Activated naive CD4-positive, alpha-beta T cell treated with anti-CD3 and anti-CD28 coated beads, Interleukin-2, amount 10 ng/mL, durations not matched to agents 7 days and 5 days (primary cell): ENCODE measurements at regions not wholly inside any gene's neighbourhood (a gene's known extent, or its start where the extent isn't known, plus 50 kb on each side); places are given as distances from the start of the nearest gene placed in this dataset.

Experiments used
- CTCF ChIA-PET: fragments of 350-600 bp; sonication (Branson Sonifier 250); formaldehyde crosslinking; loops from one replicate; lab custom pipeline; 2021; ENCODE audit warnings: antibody characterized with exemption; lab: Charles Lee
- DNase-seq: peaks from one replicate; pipeline ENCODE4 v3.0.0-alpha.2; 2020
- H3K27ac Mint-ChIP-seq: one replicate; pipeline ENCODE4 v1.8.0; 2021; ENCODE audit warnings: mild to moderate bottlenecking, moderate library complexity, mixed read lengths
- H3K27me3 Mint-ChIP-seq: one replicate; pipeline ENCODE4 v1.8.0; 2021; ENCODE audit warnings: mild to moderate bottlenecking, mixed read lengths
- H3K36me3 Mint-ChIP-seq: one replicate; pipeline ENCODE4 v1.8.0; 2021; ENCODE audit warnings: mixed read lengths
- H3K4me1 Mint-ChIP-seq: one replicate; pipeline ENCODE4 v1.8.0; 2021; ENCODE audit warnings: mixed read lengths
- H3K4me3 Mint-ChIP-seq: one replicate; pipeline ENCODE4 v1.8.0; 2021; ENCODE audit warnings: mild to moderate bottlenecking, moderate library complexity, mixed read lengths
- H3K9me3 Mint-ChIP-seq: one replicate; pipeline ENCODE4 v1.8.0; 2021; ENCODE audit warnings: mixed read lengths

DNA sequence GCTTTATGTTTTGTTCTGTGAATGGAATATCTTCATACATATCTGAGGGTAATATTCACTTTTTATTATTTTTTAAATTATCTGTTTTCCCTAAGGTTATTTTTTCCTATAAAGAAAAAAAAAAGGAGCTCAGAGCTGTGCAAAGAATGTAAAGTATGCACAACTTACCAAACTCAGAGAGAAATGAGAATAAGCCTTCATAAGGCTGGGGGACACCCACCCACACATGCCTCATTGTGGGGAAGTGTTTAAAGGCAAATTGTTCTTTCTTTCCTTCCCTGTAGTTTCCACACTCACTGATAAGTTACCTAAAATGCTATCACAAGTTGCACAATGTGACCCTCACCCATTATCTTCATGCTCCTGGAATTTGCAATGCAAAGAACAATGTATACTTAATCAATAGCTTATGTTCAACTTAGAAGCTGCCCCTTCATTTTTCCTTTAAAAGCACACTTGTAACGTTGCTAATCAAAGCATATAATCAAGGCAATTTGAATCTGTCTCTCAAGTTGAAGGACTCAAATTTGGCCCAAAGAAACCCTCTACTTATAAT lies 108.1 kb downstream of the GNAT3 start:
- no peaks in the 10 kb centered on the region for H3K27me3 Mint-ChIP-seq
- no peaks in the 10 kb centered on the region for H3K9me3 Mint-ChIP-seq
- DNase-seq: no peak
- no peaks in the 10 kb centered on the region for H3K4me1 Mint-ChIP-seq
- no peaks in the 10 kb centered on the region for H3K36me3 Mint-ChIP-seq
- H3K27ac Mint-ChIP-seq: no peak overlapping the region
- no peak overlapping the region for H3K4me3 Mint-ChIP-seq
- CTCF ChIA-PET: interaction anchor here (1.3 kb wide), 1 partner anchor 12 kb away, joined by 4 read pairs; no protein-coding TSS in a partner anchor

DNA sequence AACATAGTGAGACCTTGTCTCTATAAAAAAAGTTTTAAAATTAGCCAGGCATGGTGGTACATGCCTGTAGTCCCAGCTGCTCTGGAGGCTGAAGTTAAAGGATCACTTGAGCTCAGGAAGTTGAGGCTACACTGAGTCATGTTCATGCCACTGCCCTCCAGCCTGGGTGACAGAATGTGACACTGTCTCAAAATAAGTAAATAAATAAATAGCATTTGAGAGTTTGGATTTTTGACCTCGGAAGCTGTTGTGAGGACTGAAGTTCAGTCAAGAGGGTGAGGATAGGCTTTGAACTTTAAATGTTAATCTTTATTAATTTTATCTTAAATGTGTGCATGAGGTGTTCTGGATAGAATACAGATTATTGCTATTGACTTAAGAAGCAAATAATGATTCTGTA lies 110.2 kb downstream of the GNAT3 start:
- Mint-ChIP-seq H3K4me3 (no peak overlapping the region), H3K9me3 (no peaks in the 10 kb centered on the region), H3K36me3 (no peaks in the 10 kb centered on the region), H3K4me1 (no peaks in the 10 kb centered on the region), H3K27me3 (no peaks in the 10 kb centered on the region), H3K27ac (no peak overlapping the region)
- no peak for DNase-seq
- CTCF ChIA-PET: no interaction called here

DNA sequence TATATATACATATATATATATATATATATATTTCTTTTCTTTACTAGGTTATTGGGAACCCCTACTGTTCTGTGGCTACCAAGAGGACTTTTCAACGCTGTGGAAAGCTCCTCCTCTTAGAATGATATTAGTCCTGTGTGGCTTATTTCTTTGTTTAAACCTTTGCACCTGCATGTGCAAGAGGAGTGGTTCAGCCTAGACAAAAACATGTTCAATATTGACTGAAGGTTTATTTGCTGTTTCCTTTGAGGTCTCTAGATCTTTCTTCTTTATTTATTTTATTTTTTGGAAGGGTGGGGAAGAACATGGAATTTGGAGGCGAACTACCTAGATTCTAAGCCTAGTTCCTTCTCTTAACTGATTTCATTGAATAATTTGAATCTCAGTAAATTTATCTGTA lies 118.1 kb downstream of the GNAT3 start:
- no peak overlapping the region for H3K4me3 Mint-ChIP-seq
- DNase-seq: no peak
- H3K4me1 Mint-ChIP-seq: no peaks in the 10 kb centered on the region
- no peak overlapping the region for H3K27ac Mint-ChIP-seq
- H3K27me3 Mint-ChIP-seq: no peaks in the 10 kb centered on the region
- no peaks in the 10 kb centered on the region for H3K9me3 Mint-ChIP-seq
- CTCF ChIA-PET: no interaction called here
- H3K36me3 Mint-ChIP-seq: no peaks in the 10 kb centered on the region

DNA sequence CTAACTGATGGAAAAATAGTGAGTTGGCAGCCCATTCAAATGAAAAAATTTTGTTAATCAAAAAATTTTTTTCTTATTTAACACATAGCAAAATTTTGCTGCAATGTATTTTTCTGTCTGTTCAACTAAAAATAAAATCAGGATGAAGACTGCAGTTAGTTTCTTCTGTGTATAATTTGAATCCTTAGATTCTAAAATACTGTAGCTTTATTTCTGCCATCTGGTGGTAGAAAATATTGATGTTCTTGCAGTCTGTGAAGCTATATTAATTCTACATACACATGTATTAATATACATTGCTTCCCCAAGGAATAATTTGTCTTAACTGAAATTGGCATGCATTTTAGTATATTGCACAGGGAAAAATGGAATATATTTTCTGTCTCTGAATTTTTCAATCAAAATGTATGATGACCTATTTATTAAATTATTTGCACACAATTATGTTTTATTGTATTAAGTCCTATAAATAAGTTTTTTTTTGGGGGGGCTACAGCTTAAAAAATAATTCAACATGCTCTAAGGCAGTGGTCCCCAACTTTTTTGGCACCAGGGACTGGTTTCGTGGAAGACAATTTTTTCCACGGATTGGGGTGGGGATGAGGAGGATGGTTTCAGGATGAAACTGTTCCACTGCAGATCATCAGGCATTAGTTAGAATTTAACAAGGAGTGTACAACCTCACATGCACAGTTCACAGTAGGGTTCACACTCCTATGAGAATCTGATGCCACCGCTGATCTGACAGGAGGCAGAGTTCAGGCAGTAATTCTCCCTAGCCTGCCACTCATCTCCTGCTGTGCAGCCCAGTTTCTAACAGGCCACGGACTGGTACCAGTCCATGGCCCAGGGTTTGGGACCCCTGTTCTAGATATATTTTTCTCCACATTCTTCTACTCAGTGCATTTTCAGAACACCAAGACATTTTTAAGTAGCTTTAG lies 119.4 kb downstream of the GNAT3 start:
- CTCF ChIA-PET: interaction anchor here (0.7 to 1.3 kb wide), 4 partner anchors 12 to 333 kb away, joined by 3 to 4 read pairs (median 4); no protein-coding TSS in a partner anchor
- Mint-ChIP-seq H3K36me3 (no peaks in the 10 kb centered on the region), H3K4me1 (no peaks in the 10 kb centered on the region), H3K27ac (no peak overlapping the region), H3K4me3 (no peak overlapping the region), H3K9me3 (no peaks in the 10 kb centered on the region), H3K27me3 (no peaks in the 10 kb centered on the region)
- no peak for DNase-seq

DNA sequence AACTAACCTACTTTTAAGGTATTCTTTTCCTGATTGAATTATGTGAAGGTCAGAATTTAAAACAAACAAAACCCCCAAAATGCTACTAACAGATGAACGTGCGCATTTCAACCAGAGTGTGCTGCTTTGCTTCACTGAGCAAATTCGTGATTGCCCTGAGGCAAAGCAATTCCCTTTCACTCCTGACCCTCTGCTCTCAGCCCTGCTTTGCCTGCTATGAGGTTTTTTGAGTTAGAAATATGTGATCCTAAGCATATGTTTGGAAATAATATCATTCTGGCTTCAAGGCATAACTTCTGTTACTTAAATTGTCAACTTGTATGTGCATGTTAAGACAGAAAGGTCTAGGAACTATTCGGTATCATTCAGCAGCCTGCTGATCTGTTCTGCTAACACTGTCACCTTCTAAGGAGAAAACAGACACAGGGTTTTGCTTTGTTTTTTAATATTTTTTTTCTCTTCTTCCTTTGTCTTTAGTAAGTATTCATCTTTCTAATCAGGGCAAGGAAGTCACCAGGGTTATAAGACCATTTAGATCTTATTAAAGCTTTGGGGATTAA lies 124.2 kb downstream of the GNAT3 start:
- Mint-ChIP-seq H3K27ac (no peak overlapping the region), H3K4me1 (no peaks in the 10 kb centered on the region), H3K9me3 (no peaks in the 10 kb centered on the region), H3K4me3 (no peak overlapping the region), H3K27me3 (no peaks in the 10 kb centered on the region), H3K36me3 (no peaks in the 10 kb centered on the region)
- DNase-seq: no peak
- CTCF ChIA-PET: no interaction called here

DNA sequence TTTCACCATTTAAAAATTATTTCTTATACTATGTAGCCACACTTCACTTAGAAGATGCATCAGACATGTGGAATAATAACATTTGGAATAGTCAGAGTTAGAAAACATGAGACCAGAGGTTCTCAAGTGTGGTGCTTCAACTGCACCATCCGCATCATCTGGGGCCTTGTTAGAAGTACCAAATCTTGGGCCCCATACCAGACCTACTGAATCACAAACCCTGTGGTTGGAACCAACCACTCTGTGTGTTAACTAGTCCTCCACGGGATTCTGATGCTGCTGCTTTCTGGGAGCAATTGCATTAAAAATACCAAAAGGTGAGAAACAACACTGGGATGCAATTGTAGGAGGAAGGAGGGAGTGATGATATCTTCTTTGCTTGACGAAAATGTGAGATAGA lies 125.2 kb downstream of the GNAT3 start:
- Mint-ChIP-seq H3K27ac (no peak overlapping the region), H3K9me3 (no peaks in the 10 kb centered on the region), H3K27me3 (no peaks in the 10 kb centered on the region), H3K4me1 (no peaks in the 10 kb centered on the region), H3K36me3 (no peaks in the 10 kb centered on the region), H3K4me3 (no peak overlapping the region)
- DNase-seq: no peak
- CTCF ChIA-PET: no interaction called here

DNA sequence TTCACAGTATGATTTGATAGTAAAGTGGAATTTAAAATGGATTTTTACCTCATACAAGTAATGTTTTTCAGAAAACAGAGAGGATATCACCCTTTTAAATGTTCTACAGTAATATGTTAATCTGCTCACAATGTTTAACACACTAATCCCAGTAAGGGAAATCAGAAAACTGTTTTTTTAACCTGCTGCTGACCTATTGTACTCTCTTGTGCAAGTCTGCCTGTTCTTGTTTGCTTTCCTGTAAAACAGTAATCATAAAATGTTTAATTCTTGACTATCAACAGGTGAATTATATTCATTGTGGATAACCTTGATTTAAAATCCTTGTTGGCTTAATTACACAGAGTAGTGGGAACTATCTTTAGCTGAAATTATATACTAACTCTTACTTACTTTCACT lies 126.4 kb downstream of the GNAT3 start:
- no peak for DNase-seq

DNA sequence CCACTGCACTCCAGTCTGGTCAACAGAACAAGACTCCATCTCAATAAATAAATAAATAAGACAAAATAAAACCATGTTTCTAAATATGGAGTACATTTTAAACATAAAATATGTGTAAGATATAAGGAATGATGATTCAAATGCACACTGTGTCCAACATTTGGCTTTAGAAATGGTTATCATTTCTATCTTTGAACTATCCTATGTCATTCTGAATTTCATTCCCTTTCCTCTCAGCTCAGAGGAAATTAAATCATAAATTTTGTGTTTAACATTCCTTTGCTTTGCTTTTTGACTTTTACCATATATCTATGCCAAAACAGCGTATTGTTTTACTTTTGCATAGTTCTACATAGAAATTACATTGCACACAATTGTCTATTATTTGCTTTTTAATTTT lies 130.9 kb downstream of the GNAT3 start:
- DNase-seq: no peak
- no peaks in the 10 kb centered on the region for H3K36me3 Mint-ChIP-seq
- H3K4me1 Mint-ChIP-seq: no peaks in the 10 kb centered on the region
- H3K27ac Mint-ChIP-seq: no peak overlapping the region
- H3K9me3 Mint-ChIP-seq: peaks cover 3% of the 10 kb centered on the region
- CTCF ChIA-PET: no interaction called here
- no peaks in the 10 kb centered on the region for H3K27me3 Mint-ChIP-seq
- H3K4me3 Mint-ChIP-seq: no peak overlapping the region

More for the DNA sequence above, 126.4 kb downstream of the GNAT3 start:
- Mint-ChIP-seq H3K36me3 (no peaks in the 10 kb centered on the region), H3K27ac (no peak overlapping the region), H3K27me3 (no peaks in the 10 kb centered on the region), H3K4me3 (no peak overlapping the region), H3K4me1 (no peaks in the 10 kb centered on the region), H3K9me3 (no peaks in the 10 kb centered on the region)
- CTCF ChIA-PET: no interaction called here

DNA sequence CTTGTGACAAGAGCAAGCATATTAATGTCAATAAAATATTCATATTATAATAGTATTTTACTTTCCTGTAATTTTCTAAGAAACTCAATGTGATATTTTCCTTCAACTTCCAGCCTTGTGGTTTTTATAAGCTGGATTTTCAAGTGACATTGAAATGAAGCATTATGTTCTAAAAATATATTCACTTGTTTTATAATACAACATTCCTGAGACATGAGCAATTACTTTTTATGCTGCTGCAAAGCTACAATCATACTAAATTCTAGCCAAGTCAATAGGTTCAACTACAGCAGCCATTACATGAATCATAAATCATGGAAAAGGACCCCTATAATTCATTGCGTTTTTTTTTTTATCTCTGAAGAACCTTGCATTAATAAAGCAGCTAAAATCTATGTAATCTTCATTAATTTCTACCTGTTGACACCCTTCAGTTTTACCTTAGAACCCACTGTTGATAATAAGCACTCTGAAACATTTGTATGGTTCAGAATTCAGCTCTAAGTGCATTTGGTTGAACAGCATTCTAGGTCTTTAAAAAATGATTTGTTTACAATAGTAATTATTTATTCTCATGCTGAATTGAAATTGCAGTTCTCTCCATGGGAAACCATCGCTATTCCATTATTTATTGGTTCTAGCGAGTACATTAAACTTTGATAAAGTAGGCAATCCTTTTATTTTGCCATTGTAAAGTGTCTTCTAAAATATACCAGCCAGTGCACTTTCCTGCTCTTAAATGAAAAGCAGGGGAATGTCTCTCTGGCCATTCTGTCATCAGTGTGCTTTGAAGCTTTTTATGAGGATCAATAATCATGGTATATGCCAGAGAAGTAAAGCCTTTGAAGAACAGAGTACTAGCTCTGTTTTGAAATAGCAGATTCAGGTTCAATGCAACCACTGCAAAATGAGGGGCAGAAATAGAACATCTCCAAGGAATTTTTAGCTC lies 132.6 kb downstream of the GNAT3 start:
- H3K4me1 Mint-ChIP-seq: no peaks in the 10 kb centered on the region
- no peak for DNase-seq
- H3K9me3 Mint-ChIP-seq: peaks cover 3% of the 10 kb centered on the region
- no peak overlapping the region for H3K4me3 Mint-ChIP-seq
- CTCF ChIA-PET: interaction anchor here (1.2 kb wide), 1 partner anchor 13 kb away, joined by 3 read pairs; no protein-coding TSS in a partner anchor
- no peak overlapping the region for H3K27ac Mint-ChIP-seq
- no peaks in the 10 kb centered on the region for H3K36me3 Mint-ChIP-seq
- no peaks in the 10 kb centered on the region for H3K27me3 Mint-ChIP-seq

DNA sequence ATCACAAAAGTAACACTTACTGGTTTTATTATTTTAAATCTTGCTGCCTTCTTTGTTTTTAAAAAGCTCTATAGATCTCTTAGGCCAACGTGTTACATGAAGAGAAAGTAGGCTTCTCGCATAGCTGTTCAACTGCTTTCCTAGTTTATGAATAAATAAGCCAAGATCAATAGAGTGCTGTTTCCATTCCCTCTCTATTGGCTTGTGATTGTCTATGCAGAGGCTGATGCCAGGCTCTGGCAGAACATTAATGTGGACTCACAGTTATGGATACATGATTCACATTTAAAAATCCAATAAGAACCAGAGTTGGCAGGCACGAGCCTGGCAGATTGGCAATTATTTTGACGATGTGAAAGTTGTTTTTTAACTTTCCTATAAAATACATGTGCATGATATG lies 137.5 kb downstream of the GNAT3 start:
- H3K4me1 Mint-ChIP-seq: no peaks in the 10 kb centered on the region
- H3K36me3 Mint-ChIP-seq: no peaks in the 10 kb centered on the region
- H3K4me3 Mint-ChIP-seq: no peak overlapping the region
- CTCF ChIA-PET: no interaction called here
- no peaks in the 10 kb centered on the region for H3K27me3 Mint-ChIP-seq
- H3K9me3 Mint-ChIP-seq: peaks cover 3% of the 10 kb centered on the region
- H3K27ac Mint-ChIP-seq: no peak overlapping the region
- no peak for DNase-seq

DNA sequence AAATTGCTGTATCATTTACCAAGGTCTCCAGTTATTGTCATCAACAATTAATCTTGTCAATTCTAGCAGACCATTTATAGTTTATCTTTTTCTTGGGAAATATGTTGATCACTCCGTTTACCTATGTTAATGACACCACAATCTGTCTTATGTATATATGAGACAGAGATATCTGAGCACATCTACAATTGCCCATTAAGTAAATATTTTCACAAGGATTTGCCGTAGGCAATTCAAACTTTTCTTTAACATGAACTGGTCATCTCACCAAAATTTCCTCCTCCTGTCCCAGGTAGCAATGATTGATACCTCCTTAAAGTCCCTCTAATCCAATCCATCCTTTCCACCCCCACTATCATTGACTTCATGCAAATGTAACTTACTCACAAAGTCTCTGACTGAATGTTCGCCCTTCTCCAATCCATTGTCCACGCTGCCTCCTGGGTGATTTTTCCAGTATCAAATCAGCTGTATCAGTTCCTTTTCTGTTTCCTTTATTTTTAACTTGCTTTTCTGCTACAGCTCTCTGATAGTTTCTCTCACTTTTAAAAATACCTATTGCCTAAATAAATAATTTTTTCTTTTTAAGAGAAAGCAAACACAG lies 138.3 kb downstream of the GNAT3 start:
- CTCF ChIA-PET: no interaction called here
- Mint-ChIP-seq H3K27ac (no peak overlapping the region), H3K4me3 (no peak overlapping the region), H3K4me1 (no peaks in the 10 kb centered on the region), H3K36me3 (no peaks in the 10 kb centered on the region), H3K27me3 (no peaks in the 10 kb centered on the region), H3K9me3 (peaks cover 3% of the 10 kb centered on the region)
- DNase-seq: no peak

DNA sequence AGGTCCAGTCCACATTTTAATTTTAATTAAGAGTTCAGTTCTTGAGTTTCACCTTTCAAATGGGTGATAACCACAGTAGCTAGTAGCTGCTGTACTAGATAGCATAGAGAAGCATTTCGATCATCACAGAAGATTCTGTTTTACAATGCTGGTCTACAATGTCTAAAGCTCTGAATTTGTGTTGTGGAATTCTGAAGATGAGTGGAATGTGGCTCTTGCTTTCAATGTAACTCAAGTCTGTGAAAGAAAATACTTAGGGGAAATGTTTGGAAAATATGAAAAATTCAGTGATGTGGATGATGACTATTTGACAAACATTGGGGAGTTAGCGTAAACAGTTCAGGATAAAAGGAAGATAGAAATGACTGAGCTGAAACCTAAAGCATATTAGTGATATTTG lies 139.4 kb downstream of the GNAT3 start:
- H3K36me3 Mint-ChIP-seq: no peaks in the 10 kb centered on the region
- no peak overlapping the region for H3K4me3 Mint-ChIP-seq
- CTCF ChIA-PET: no interaction called here
- peaks cover 3% of the 10 kb centered on the region for H3K9me3 Mint-ChIP-seq
- H3K27me3 Mint-ChIP-seq: no peaks in the 10 kb centered on the region
- H3K27ac Mint-ChIP-seq: no peak overlapping the region
- no peak for DNase-seq
- H3K4me1 Mint-ChIP-seq: no peaks in the 10 kb centered on the region

DNA sequence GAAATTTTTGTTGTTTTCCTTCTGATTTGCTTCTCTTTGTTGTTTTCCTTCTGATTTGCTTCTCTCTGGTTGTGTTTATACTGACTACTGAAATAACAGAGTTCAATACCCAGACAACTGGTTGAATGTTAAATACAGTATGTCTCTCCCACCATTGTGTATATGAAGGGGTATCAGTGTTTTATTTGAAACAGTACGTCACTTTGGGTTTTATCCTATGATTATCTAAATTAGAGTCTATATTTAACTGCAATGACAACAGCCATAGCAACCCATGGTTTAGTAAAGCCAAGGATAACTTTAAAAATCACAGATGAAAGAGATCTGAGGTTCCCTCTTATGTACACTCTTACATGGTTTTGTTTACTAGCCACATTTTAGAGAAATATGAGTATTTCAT lies 141.3 kb downstream of the GNAT3 start:
- H3K9me3 Mint-ChIP-seq: peaks cover 2% of the 10 kb centered on the region
- H3K27ac Mint-ChIP-seq: no peak overlapping the region
- CTCF ChIA-PET: no interaction called here
- H3K27me3 Mint-ChIP-seq: no peaks in the 10 kb centered on the region
- no peak overlapping the region for H3K4me3 Mint-ChIP-seq
- no peaks in the 10 kb centered on the region for H3K4me1 Mint-ChIP-seq
- no peaks in the 10 kb centered on the region for H3K36me3 Mint-ChIP-seq
- no peak for DNase-seq

DNA sequence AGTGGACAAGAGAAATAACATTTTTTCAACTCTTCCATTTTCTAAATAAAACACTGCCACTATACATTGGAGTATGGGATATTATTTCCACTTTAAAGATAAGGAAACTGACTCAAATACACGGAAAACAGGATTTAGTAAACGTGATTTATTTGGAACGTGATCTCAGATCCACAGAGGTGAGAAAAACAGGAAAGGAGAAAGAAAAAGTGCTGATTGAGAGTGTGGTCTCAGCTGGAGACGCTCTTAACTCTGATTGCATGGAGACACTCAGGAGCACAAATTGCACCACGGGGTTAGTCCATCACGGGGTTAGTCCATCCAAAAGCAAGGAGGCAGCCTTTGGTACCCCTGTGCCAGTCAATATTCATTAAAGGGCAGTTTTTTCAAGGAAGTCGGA lies 142.5 kb downstream of the GNAT3 start:
- H3K36me3 Mint-ChIP-seq: no peaks in the 10 kb centered on the region
- peaks cover 2% of the 10 kb centered on the region for H3K9me3 Mint-ChIP-seq

More for the DNA sequence above, 142.5 kb downstream of the GNAT3 start:
- Mint-ChIP-seq H3K4me3 (no peak overlapping the region), H3K27me3 (no peaks in the 10 kb centered on the region), H3K27ac (no peak overlapping the region), H3K4me1 (no peaks in the 10 kb centered on the region)
- CTCF ChIA-PET: no interaction called here
- DNase-seq: no peak
